BLaER1 treated with 17β-estradiol and CSF1 and Interleukin-3, amounts not matched to agents 10 nM and 100 nM (cell line): ENCODE measurements at regions not wholly inside any gene's neighbourhood (a gene's known extent, or its start where the extent isn't known, plus 50 kb on each side); places are given as distances from the start of the nearest gene placed in this dataset.

Source experiments
- H3K27ac ChIP-seq, 11 experiments: shearing (Covaris generic); formaldehyde crosslinking; 2 replicates each; pipeline ENCODE4 v1.8.1; 2022
- H3K27me3 ChIP-seq, 11 experiments: shearing (Covaris generic); formaldehyde crosslinking; 2 replicates each; pipeline ENCODE4 v1.8.1; 2022
- H3K36me3 ChIP-seq, 11 experiments: shearing (Covaris generic); formaldehyde crosslinking; 2 replicates each; pipeline ENCODE4 v1.8.1; 2022
- H3K4me1 ChIP-seq, 10 experiments: shearing (Covaris generic); formaldehyde crosslinking; 2 replicates each; pipeline ENCODE4 v1.8.1; 2022
- H3K4me2 ChIP-seq, 11 experiments: shearing (Covaris generic); formaldehyde crosslinking; 2 replicates each; pipeline ENCODE4 v1.8.1; 2022
- H3K4me3 ChIP-seq, 10 experiments: shearing (Covaris generic); formaldehyde crosslinking; 2 replicates each; pipeline ENCODE4 v1.8.1; 2022
- H3K9ac ChIP-seq, 11 experiments: shearing (Covaris generic); formaldehyde crosslinking; 2 replicates each; pipeline ENCODE4 v1.8.1; 2022
- H3K9me3 ChIP-seq, 11 experiments: shearing (Covaris generic); formaldehyde crosslinking; replicated peaks in 1 of 11; 2 replicates each; pipeline ENCODE4 v1.8.1; 2022
- H4K20me1 ChIP-seq, 11 experiments: shearing (Covaris generic); formaldehyde crosslinking; 2 replicates each; pipeline ENCODE4 v1.8.1; 2022
- Cebpa-rat ChIP-seq, 11 experiments: shearing (Covaris generic); IDR thresholded peaks; 2 replicates each; pipeline ENCODE4 v1.8.1; 2022

GRCh38 chr12:58988643-58989344 lies 68.5 kb upstream of the LRIG3 start:
- H3K27me3 ChIP-seq = no peaks in the 10 kb centered on the region
- H3K4me3 ChIP-seq = no peak overlapping the region
- TF ChIP-seq Cebpa-rat (IDR thresholded peaks at IDR 0.05) = no peak
- peaks cover 9 to 16% (median 12%) of the 10 kb centered on the region in 11 experiments; a peak in 19 of 22 replicates for H3K9me3 ChIP-seq
- H3K4me2 ChIP-seq = peak overlapping the region in 4 of 11 experiments; percentile 2 to 53 (median 16); a peak in 6 of 22 replicates
- no peak overlapping the region for H3K9ac ChIP-seq
- peaks cover 0 to 27% (median 0%) of the 10 kb centered on the region in 10 experiments; a peak in 5 of 20 replicates for H3K4me1 ChIP-seq
- peak overlapping the region in 2 of 11 experiments; percentile 8 to 63; a peak in 2 of 22 replicates for H3K27ac ChIP-seq
- H4K20me1 ChIP-seq = no peaks in the 10 kb centered on the region
- no peaks in the 10 kb centered on the region for H3K36me3 ChIP-seq

- Histone ChIP-seq H3K4me3 (no peak overlapping the region), H3K36me3 (no peaks in the 10 kb centered on the region)
- no peak for TF ChIP-seq Cebpa-rat (IDR thresholded peaks at IDR 0.05)
Measured at GRCh38 chr12:58981961-58982360, 61.7 kb upstream of the LRIG3 start.

GRCh38 chr12:58980768-58981167 lies 60.5 kb upstream of the LRIG3 start:
- no peaks in the 10 kb centered on the region for H3K9me3 ChIP-seq
- H3K4me1 ChIP-seq = peaks cover 0 to 22% (median 0%) of the 10 kb centered on the region in 10 experiments; a peak in 3 of 20 replicates
- TF ChIP-seq Cebpa-rat (IDR thresholded peaks at IDR 0.05) = no peak
- H3K4me2 ChIP-seq = peak overlapping the region in 2 of 11 experiments; percentile 5 to 33; a peak in 3 of 22 replicates
- H3K27me3 ChIP-seq = no peaks in the 10 kb centered on the region
- H3K36me3 ChIP-seq = no peaks in the 10 kb centered on the region
- no peak overlapping the region for H3K4me3 ChIP-seq
- H3K27ac ChIP-seq = no peak overlapping the region
- no peak overlapping the region for H3K9ac ChIP-seq
- no peaks in the 10 kb centered on the region for H4K20me1 ChIP-seq

More at GRCh38 chr12:58981961-58982360, 61.7 kb upstream of the LRIG3 start:
- no peaks in the 10 kb centered on the region for H3K27me3 ChIP-seq
- no peak overlapping the region for H3K27ac ChIP-seq
- H3K4me1 ChIP-seq = peaks cover 0 to 22% (median 0%) of the 10 kb centered on the region in 10 experiments; a peak in 3 of 20 replicates
- no peak overlapping the region for H3K9ac ChIP-seq
- H4K20me1 ChIP-seq = no peaks in the 10 kb centered on the region
- H3K9me3 ChIP-seq = no peaks in the 10 kb centered on the region
- no peak overlapping the region for H3K4me2 ChIP-seq

- Histone ChIP-seq H3K4me1 (peaks cover 0 to 19% (median 0%) of the 10 kb centered on the region in 10 experiments; a peak in 3 of 20 replicates), H3K27ac (no peak overlapping the region), H3K4me2 (no peak overlapping the region), H3K27me3 (no peaks in the 10 kb centered on the region), H3K9ac (no peak overlapping the region), H3K9me3 (no peaks in the 10 kb centered on the region), H3K4me3 (no peak overlapping the region), H4K20me1 (no peaks in the 10 kb centered on the region), H3K36me3 (no peaks in the 10 kb centered on the region)
- TF ChIP-seq Cebpa-rat (IDR thresholded peaks at IDR 0.05) = no peak
Measured at GRCh38 chr12:58978717-58979116, 58.4 kb upstream of the LRIG3 start.

- H3K9ac ChIP-seq = no peak overlapping the region
- no peak overlapping the region for H3K4me2 ChIP-seq
- no peaks in the 10 kb centered on the region for H3K27me3 ChIP-seq
- peaks cover 0 to 19% (median 0%) of the 10 kb centered on the region in 10 experiments; a peak in 3 of 20 replicates for H3K4me1 ChIP-seq
- no peaks in the 10 kb centered on the region for H3K9me3 ChIP-seq
- TF ChIP-seq Cebpa-rat (IDR thresholded peaks at IDR 0.05) = no peak
- no peak overlapping the region for H3K27ac ChIP-seq
- H3K4me3 ChIP-seq = no peak overlapping the region
- H3K36me3 ChIP-seq = no peaks in the 10 kb centered on the region
- no peaks in the 10 kb centered on the region for H4K20me1 ChIP-seq
Measured at GRCh38 chr12:58977476-58977875, 57.2 kb upstream of the LRIG3 start.

- no peak overlapping the region for H3K27ac ChIP-seq
- no peak overlapping the region for H3K9ac ChIP-seq
- H4K20me1 ChIP-seq = no peaks in the 10 kb centered on the region
- H3K9me3 ChIP-seq = no peaks in the 10 kb centered on the region
- peaks cover 0 to 21% (median 0%) of the 10 kb centered on the region in 10 experiments; a peak in 3 of 20 replicates for H3K4me1 ChIP-seq
- no peaks in the 10 kb centered on the region for H3K36me3 ChIP-seq
- H3K4me2 ChIP-seq = no peak overlapping the region
- H3K4me3 ChIP-seq = no peak overlapping the region
- H3K27me3 ChIP-seq = no peaks in the 10 kb centered on the region
- TF ChIP-seq Cebpa-rat (IDR thresholded peaks at IDR 0.05) = no peak
Measured at GRCh38 chr12:58976146-58976545, 55.8 kb upstream of the LRIG3 start.
